Fibroblast of skin of right quadriceps (primary cell): ENCODE measurements at regions not wholly inside any gene's neighbourhood (a gene's known extent, or its start where the extent isn't known, plus 50 kb on each side); places are given as distances from the start of the nearest gene placed in this dataset.
"Not testable (repeated sequence)": the region's sequence is repeated elsewhere in the genome, so short reads cannot be mapped to it uniquely, and the experiment has no call there.

Experiments
- DNase-seq: peaks from one replicate; pipeline ENCODE4 v3.0.0-alpha.2; 2013

GRCh38 chr13:65468628-65469027 lies 1761.5 kb downstream of the PCDH9 start:
- DNase-seq, result peak; percentile 23

- DNase-seq, result peak; percentile 9
Observed at GRCh38 chr13:65461590-65461989, 1768.5 kb downstream of the PCDH9 start.

DNA sequence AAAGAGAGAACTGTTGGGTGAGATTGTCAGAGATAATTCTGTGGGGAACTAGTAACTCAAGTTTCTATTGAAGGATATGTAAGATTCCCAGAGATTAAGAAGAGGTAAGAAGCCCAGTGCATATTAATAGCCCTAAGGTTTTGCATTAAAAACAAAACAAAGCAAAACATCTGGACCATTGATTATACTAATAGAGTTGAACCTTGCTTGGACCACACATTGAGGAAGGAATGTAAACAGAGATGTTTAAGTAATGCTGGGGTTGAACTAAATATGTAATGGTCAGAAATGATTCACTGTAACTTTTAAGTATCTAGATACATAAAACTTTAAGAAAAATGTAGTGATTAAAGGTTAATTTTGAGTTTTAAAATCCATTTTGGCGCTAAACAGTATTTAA lies 1770.0 kb downstream of the PCDH9 start:
- DNase-seq, result peak; percentile 53

GRCh38 chr13:65456150-65456912 lies 1773.8 kb downstream of the PCDH9 start:
- DNase-seq, result no peak

GRCh38 chr13:65454403-65454802 lies 1775.7 kb downstream of the PCDH9 start:
- DNase-seq, result no peak

DNA sequence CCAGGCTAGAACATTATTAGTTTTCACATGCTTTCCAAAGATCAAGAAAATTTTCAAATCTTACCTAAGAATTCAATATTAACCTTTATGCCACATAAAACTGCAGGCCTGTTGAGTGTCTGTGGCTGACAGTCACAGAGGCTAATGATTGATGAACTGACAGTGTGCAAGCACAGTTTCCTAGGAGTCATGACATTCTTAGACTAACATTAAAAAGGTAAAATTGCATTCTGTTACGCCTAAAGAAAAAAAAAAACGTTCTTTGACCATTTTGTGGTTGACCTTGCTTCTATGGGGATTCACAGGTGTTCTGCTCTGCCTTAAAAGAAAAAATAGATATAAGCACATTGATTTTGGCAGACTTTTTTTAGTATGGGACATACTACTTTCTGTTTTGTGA lies 1776.2 kb downstream of the PCDH9 start:
- DNase-seq, result no peak

- DNase-seq, result no peak
Observed at GRCh38 chr13:65445340-65445739, 1784.8 kb downstream of the PCDH9 start.

GRCh38 chr13:65435590-65435989 lies 1794.5 kb downstream of the PCDH9 start:
- DNase-seq, result no peak

DNA sequence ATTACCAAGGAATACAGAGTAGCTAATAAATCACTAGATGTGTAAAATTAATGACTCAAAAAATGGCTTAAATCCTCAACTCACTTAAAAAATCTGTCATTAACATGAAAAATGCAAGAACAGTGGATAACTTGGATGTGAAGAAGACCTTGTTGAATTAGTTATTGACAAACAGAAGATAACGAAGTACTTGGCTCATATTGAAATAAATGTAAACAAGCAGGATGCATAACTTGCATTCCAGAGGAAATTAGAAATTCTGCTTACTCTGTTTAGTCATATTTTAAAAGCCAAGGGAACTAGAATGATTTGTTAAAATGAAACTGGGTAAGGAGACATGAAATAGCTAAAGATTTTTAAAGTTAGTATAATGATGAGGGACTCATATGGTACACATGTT lies 1812.2 kb downstream of the PCDH9 start:
- DNase-seq, result peak; percentile 30

- DNase-seq, result peak; percentile 26
Observed at GRCh38 chr13:65416784-65417183, 1813.4 kb downstream of the PCDH9 start.

DNA sequence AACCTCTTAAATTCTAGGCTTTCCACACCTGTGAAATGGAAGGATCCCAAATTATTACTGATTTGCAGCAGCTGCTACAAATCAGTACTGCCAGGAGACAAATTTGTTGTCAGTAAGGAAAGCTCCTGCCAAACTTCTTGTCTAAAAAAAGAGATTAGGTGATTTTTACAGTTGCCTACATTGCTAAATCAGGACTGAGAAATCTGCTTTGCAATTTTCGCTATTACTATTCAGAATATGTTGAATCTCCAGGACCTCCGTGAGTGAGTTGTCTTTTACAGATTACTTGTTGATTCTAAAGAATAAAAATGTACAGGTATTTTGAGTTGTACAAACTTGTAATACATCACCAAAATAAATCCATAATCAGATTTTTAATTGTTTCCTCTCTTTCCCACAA lies 1815.9 kb downstream of the PCDH9 start:
- no peak for DNase-seq

DNA sequence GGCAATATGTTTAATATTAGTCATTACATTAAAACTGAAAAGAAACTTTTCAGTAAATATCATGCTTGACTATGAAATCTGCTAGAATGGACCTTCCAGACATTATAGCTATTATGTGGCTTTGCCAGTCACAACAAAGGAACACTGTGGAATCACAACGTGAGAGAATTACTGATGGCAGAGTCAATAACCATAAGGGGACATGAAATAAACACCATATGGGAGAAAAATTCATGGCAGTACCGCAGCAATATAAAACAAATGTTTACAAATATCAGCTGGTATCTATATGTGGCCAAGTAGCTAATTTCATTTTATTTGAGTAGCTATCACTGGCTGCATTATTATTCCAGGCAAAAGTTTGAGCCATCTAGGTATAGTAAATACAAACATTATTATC lies 1818.6 kb downstream of the PCDH9 start:
- no peak for DNase-seq

DNA sequence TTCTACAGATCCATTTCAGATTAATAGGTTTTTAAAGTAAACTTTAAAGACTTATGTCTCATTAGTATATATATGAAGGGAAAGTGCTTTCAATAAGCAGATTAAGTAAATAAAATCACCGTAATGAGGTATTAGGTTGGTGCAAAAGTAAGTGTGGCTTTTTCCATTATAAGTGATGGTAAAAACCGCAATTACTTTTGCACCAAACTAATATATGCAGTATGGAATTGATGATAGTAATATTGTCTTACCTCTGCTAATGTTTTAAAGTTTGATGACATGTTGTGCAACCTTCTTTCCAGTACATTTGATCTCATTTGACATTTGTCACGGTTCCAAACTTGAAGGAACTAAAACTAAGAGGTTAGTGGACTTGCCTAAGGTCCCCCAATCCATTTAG lies 1819.3 kb downstream of the PCDH9 start:
- DNase-seq, result no peak

DNA sequence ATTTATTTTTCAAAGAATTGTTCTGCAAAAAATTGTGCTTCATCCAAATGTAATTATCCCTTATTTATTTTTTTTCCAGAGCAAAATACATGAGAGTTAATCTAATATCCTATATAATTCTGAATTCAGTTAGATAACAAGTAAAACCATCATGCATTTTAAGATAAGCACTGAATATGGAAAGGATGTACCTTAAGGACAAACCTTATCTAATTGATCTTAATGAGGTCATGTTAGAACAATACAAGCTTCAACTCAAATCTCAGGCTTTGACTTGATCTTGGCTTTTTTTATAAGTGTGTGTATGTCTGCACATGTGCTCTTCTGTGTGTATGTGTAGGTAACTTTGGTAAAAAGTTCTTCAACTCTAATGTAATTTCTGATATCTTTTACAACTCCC lies 1828.8 kb downstream of the PCDH9 start:
- DNase-seq, result no peak

DNA sequence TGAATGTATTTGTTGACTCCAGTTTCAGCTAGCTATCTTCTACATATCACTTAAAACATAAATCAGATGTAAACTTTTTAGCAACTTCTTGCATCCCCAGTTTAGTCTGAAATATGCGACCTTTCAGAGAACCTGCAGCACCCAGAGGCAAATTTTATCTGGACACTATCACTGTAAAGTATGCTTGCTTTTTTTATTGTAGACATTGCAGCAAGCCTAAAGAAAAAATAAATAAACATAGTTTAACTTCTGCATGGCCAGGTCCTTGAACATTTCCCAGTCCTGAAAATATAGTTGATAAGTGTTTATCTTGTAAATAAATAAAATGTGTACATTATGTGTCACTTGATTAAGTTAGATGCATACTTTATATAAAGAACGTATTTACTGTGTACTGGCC lies 1829.4 kb downstream of the PCDH9 start:
- no peak for DNase-seq

DNA sequence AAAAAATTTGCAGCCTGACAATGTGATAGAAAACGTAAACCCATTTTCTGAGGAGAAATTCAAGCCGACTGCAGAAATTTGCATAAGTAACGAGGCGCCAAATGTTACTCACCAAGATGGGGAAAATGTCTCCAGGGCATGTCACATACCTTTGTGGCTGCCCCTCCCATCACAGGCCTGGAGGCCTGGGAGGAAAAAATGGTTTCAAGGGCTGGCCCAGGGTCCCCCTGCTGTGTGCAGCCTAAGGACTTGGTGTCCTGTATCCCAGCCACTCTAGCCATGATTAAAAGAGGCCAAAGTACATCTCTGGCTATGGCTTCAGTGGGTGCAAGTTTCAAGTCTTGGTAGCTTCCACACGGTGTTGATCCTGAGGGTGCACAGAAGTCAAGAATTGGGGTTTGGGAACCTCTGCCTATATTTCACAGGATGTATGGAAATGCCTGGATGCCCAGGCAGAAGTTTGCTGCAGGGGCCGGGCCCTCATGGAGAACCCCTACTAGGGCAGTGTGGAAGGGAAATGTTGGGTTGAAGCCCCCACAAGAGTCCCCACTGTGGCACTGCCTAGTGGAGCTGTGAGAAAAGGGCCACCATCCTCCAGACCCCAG lies 1842.3 kb downstream of the PCDH9 start:
- no peak for DNase-seq

GRCh38 chr13:65378943-65379519 lies 1851.1 kb downstream of the PCDH9 start:
- DNase-seq, result peak; percentile 22

GRCh38 chr13:65378484-65378883 lies 1851.7 kb downstream of the PCDH9 start:
- DNase-seq, result no peak

- DNase-seq, result no peak
Observed at GRCh38 chr13:65368832-65369231, 1861.3 kb downstream of the PCDH9 start.

DNA sequence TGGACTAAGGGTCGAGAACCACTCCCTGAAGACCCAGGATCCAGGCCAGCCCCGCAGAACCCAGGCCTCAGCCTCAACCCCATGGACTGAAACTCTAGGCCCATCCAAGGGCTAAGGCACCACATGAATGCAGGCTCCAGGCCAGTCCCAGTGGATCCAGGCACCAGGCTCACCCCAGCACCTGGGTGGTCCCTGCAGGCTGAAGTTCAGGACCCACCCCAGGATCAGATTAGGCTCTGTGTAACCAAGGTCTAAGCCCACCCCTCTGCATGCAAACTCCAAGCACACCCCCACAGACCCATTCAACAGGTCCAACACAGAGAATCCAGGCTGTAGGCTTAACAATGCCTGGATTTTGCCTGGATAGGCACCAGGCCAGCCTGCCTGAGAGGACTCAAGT lies 1876.2 kb downstream of the PCDH9 start:
- DNase-seq, result no peak

- not testable (repeated sequence) for DNase-seq
Observed at GRCh38 chr13:65353150-65353549, 1877.0 kb downstream of the PCDH9 start.

GRCh38 chr13:65347420-65348030 lies 1882.6 kb downstream of the PCDH9 start:
- no peak for DNase-seq

DNA sequence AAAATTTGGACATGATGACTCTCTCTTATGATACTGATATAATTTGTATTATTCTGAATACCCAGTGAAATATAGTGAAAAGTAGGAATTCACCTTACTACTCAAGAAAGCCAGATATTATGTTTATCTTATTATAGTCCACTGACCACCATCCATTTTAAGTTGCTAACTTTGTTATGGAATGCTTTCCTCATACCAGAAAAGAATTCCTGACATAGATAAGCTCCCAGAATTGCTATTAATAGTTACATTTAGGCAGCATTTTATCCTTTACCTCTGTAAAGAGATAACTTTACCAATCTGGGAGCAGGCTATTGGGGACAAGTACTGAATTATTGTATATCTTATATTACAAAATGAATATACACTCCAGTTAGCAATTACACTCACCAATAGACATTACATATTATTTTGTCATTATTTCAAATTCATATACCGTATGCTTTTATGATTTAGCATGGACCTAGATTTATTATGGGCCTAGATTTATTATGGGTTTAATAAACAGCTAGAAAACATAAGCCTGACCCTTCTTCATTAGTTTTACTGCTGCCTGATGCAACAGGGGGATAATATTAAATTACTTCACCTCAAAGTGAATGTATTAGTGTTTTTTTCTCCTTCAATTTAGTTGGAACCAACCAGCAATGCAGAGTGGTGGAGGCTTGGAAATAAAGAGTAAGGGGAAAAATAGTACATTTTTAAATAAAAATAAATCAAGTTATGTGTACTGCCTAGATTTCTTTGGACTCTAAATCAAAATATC lies 1886.1 kb downstream of the PCDH9 start:
- peak; percentile 23 for DNase-seq
